DND-41 (cell line): ENCODE measurements at regions not wholly inside any gene's neighbourhood (a gene's known extent, or its start where the extent isn't known, plus 50 kb on each side); places are given as distances from the start of the nearest gene placed in this dataset.
"Not testable (repeated sequence)": the region's sequence is repeated elsewhere in the genome, so short reads cannot be mapped to it uniquely, and the experiment has no call there.

Source experiments
- CTCF ChIP-seq: IDR thresholded peaks from 2 replicates; pipeline ENCODE4 v1.5.1; 2012; ENCODE audit warnings: borderline replicate concordance, low read length, moderate library complexity, mild to moderate bottlenecking; ENCODE audit not compliant: poor library complexity, severe bottlenecking; ENCODE audit errors: extremely low read depth
- EZH2 ChIP-seq: IDR thresholded peaks from 3 replicates; pipeline ENCODE4 v1.6.1; 2012; ENCODE audit warnings: borderline replicate concordance, low read depth, mild to moderate bottlenecking, moderate library complexity, low read length, inconsistent platforms; ENCODE audit not compliant: severe bottlenecking

- TF ChIP-seq CTCF, EZH2: not testable (repeated sequence)
Observed at GRCh38 chr4:83903740-83904139, 367.8 kb downstream of the GPAT3 start.
